GM12892 (cell line): ENCODE measurements at regions not wholly inside any gene's neighbourhood (a gene's known extent, or its start where the extent isn't known, plus 50 kb on each side); places are given as distances from the start of the nearest gene placed in this dataset.

ENCODE experiments used
- POLR2A ChIP-seq: IDR thresholded peaks from 2 replicates; pipeline ENCODE4 v1.6.1; 2011; ENCODE audit warnings: low read depth, low read length, control low read depth
- POLR2AphosphoS5 ChIP-seq: IDR thresholded peaks from 2 replicates; pipeline ENCODE4 v1.6.1; 2011; ENCODE audit warnings: low read depth, low read length, control low read depth
- TAF1 ChIP-seq: IDR thresholded peaks from 2 replicates; pipeline ENCODE4 v1.6.1; 2011; ENCODE audit warnings: low read depth, mild to moderate bottlenecking, control low read depth, low read length, borderline replicate concordance

- TF ChIP-seq POLR2AphosphoS5 (no peak), POLR2A (no peak), TAF1 (no peak)
Measured at GRCh38 chr6:14873101-14873500, 372.8 kb upstream of the JARID2 start.
